AG04450 (cell line): ENCODE measurements at regions not wholly inside any gene's neighbourhood (a gene's known extent, or its start where the extent isn't known, plus 50 kb on each side); places are given as distances from the start of the nearest gene placed in this dataset.

Experiments used
- CTCF ChIA-PET: fragments of 300-600, 350-600 bp; formaldehyde crosslinking; extraction: SDS; loops from one replicate; lab custom pipeline; 2022; ENCODE audit warnings: antibody characterized with exemption, inconsistent platforms; lab: Charles Lee
- POLR2A ChIA-PET: fragments of 350-600 bp; formaldehyde crosslinking; extraction: SDS; loops from one replicate; lab custom pipeline; 2021; ENCODE audit warnings: antibody characterized with exemption, inconsistent platforms; lab: Yijun Ruan, JAX
- DNase-seq: peaks from one replicate; pipeline ENCODE4 v3.0.0-alpha.2; 2011; ENCODE audit warnings: low read depth, low spot score
- H3K27ac ChIP-seq: one replicate; pipeline ENCODE4 v1.5.1; 2012; ENCODE audit warnings: low read depth, low read length, control low read depth
- H3K27me3 ChIP-seq: one replicate; pipeline ENCODE4 v1.6.0; 2012; ENCODE audit warnings: low read length; ENCODE audit not compliant: control insufficient read depth, insufficient read depth
- H3K4me3 ChIP-seq: 2 replicates; pipeline ENCODE4 v1.5.1; 2011; ENCODE audit warnings: mild to moderate bottlenecking, low read depth, low read length, control low read depth
- H3K9me3 ChIP-seq: 2 replicates; pipeline ENCODE4 v1.5.1; 2012; ENCODE audit warnings: low read length; ENCODE audit not compliant: control insufficient read depth, insufficient read depth
- TF ChIP-seq, protein P1 (sequence below): IDR thresholded peaks from 2 replicates; pipeline ENCODE4 v1.5.1; 2011; ENCODE audit warnings: low read depth, low read length, control low read depth, inconsistent platforms

DNA sequence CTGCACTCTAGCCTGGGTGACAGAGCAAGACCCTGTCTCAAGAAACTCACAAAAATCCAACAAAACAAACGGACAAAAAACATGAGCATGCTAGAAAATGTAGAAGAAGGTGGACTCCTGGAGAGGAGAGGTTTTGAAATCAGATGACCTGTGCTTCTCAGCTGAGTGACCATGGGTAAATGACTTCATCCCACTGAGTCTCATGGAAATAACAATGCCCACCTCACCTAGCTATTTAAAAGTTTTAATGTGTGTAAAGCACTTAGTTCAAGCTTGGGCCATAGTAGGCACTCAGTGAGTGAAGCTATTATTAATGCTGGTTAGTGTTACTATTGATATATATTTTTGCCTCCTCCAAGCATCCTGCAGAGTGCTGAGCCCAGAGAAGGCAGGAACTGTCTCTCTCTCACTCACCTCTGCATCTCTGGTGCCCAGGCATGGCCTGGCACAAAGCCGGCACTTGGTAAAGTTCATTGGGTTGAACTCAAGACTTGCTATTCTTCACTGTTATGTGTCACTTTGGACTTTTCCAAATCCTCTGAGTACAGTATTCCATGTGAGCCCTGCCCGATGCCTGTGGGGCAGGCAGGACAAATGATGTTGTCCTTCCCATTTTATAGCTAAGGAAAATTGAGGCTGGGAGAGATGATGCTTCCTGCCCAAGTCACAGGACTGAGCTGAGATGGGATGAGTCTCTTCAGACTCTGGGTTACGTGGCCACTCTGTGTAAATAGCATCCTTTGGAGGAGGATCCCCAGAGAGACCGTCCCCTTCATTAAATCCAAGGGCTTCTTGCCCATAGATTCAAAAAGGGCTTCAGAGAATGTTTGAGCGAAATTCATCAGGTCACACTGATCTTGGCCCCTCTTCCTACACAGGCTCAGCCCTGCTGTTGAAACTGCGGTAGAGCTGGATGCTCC is 81.4 kb upstream of the EMX2 start:
- Histone ChIP-seq H3K4me3 (no peak overlapping the region), H3K27me3 (no peaks in the 10 kb centered on the region), H3K27ac (no peak overlapping the region), H3K9me3 (no peaks in the 10 kb centered on the region; the same call in 1 of the 2 replicates)
- CTCF ChIA-PET, result interaction anchor here (1.0 kb wide), 1 partner anchor 18 kb away, joined by 3 read pairs; no protein-coding TSS in a partner anchor
- DNase-seq, result no peak
- TF ChIP-seq, protein P1, sequence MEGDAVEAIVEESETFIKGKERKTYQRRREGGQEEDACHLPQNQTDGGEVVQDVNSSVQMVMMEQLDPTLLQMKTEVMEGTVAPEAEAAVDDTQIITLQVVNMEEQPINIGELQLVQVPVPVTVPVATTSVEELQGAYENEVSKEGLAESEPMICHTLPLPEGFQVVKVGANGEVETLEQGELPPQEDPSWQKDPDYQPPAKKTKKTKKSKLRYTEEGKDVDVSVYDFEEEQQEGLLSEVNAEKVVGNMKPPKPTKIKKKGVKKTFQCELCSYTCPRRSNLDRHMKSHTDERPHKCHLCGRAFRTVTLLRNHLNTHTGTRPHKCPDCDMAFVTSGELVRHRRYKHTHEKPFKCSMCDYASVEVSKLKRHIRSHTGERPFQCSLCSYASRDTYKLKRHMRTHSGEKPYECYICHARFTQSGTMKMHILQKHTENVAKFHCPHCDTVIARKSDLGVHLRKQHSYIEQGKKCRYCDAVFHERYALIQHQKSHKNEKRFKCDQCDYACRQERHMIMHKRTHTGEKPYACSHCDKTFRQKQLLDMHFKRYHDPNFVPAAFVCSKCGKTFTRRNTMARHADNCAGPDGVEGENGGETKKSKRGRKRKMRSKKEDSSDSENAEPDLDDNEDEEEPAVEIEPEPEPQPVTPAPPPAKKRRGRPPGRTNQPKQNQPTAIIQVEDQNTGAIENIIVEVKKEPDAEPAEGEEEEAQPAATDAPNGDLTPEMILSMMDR, result no peak
- POLR2A ChIA-PET, result no interaction called here

- H3K9me3 ChIP-seq, result no peaks in the 10 kb centered on the region; the same call in 1 of the 2 replicates
- no peaks in the 10 kb centered on the region for H3K27me3 ChIP-seq
- TF ChIP-seq, protein P1, result no peak
- no peak overlapping the region for H3K27ac ChIP-seq
- ChIA-PET CTCF (interaction anchor here (0.8 kb wide), 1 partner anchor 15 kb away, joined by 3 read pairs; no protein-coding TSS in a partner anchor), POLR2A (no interaction called here)
- no peak overlapping the region for H3K4me3 ChIP-seq
- DNase-seq, result no peak
Observed at GRCh38 chr10:117458571-117458970, 83.3 kb upstream of the PDZD8 start.

- DNase-seq, result no peak
- Histone ChIP-seq H3K9me3 (no peaks in the 10 kb centered on the region; the same call in 1 of the 2 replicates), H3K4me3 (no peak overlapping the region), H3K27ac (no peak overlapping the region), H3K27me3 (no peaks in the 10 kb centered on the region)
- TF ChIP-seq, protein P1, result no peak
- CTCF ChIA-PET, result interaction anchor here (1.4 kb wide), 1 partner anchor 15 kb away, joined by 9 read pairs; no protein-coding TSS in a partner anchor
- POLR2A ChIA-PET, result no interaction called here
Observed at GRCh38 chr10:117457932-117458331, 82.7 kb upstream of the PDZD8 start.

GRCh38 chr10:117457071-117457810 is 82.0 kb upstream of the PDZD8 start:
- no peaks in the 10 kb centered on the region; the same call in 1 of the 2 replicates for H3K9me3 ChIP-seq
- CTCF ChIA-PET, result interaction anchor here (1.4 kb wide), 1 partner anchor 15 kb away, joined by 9 read pairs; no protein-coding TSS in a partner anchor
- H3K27me3 ChIP-seq, result no peaks in the 10 kb centered on the region
- no peak for DNase-seq
- H3K4me3 ChIP-seq, result no peak overlapping the region
- no peak overlapping the region for H3K27ac ChIP-seq
- POLR2A ChIA-PET, result no interaction called here
- TF ChIP-seq, protein P1, result no peak
